HepG2 (cell line): ENCODE measurements at regions not wholly inside any gene's neighbourhood (a gene's known extent, or its start where the extent isn't known, plus 50 kb on each side); places are given as distances from the start of the nearest gene placed in this dataset.

ENCODE experiments used
- ATAC-seq: fragments of 200-7000 bp; cut with Tn5 transposase; 3 replicates; pipeline ENCODE4 v1.9.1; 2020; ENCODE audit warnings: mild to moderate bottlenecking, moderate library complexity
- BruUV-seq: library from RNA; stranded (reverse); fragments of 400-500 nt; replicated peaks from 2 replicates; lab custom pipeline; 2021; lab: Mats Ljungman, UMichigan
- CTCF ChIA-PET: fragments of 300-600 bp; formaldehyde crosslinking; extraction: SDS; loops from one replicate; lab custom pipeline; 2021; ENCODE audit warnings: low total read pairs, inconsistent platforms, low intra/inter-chr PET ratio; lab: Yijun Ruan, JAX
- POLR2A ChIA-PET: fragments of 350-600 bp; sonication (Branson Sonifier 250); formaldehyde crosslinking; loops from one replicate; lab custom pipeline; 2020; ENCODE audit warnings: antibody characterized with exemption, inconsistent platforms; lab: Yijun Ruan, JAX
- DNase-seq: peaks from one replicate; pipeline ENCODE4 v3.0.0-alpha.2; 2015; ENCODE audit warnings: low spot score
- FAIRE-seq: peaks from 3 replicates; lab custom pipeline; 2011; peaks lifted over from hg19 to GRCh38; lab: Jason Lieb, UNC
- H2AFZ ChIP-seq: one replicate; pipeline ENCODE4 v1.6.1; 2011; ENCODE audit warnings: low read length, inconsistent platforms
- H3K27ac ChIP-seq: fragments of 300-600 bp; 3 replicates; pipeline ENCODE4 v1.8.0; 2011; ENCODE audit warnings: mixed run types, mild to moderate bottlenecking, mixed read lengths, low read length, inconsistent platforms; ENCODE audit not compliant: insufficient read depth; ENCODE audit errors: extremely low read length
- H3K27me3 ChIP-seq, 2 experiments: fragments of 200-600 bp in 1 of 2; 2 replicates in 1 of 2; 3 replicates in 1 of 2; pipeline versions ENCODE4 v1.6.0 to v1.8.0; 2011; ENCODE audit warnings: low read length in 2 of 2, mild to moderate bottlenecking in 2 of 2, moderate library complexity in 2 of 2, inconsistent platforms in 1 of 2; ENCODE audit not compliant: insufficient read depth in 2 of 2, control insufficient read depth in 1 of 2
- H3K36me3 ChIP-seq, 2 experiments: fragments of 200-600 bp in 1 of 2; replicated peaks in 1 of 2; 2 replicates in 1 of 2; 3 replicates in 1 of 2; pipeline versions ENCODE4 v1.5.1 to v1.8.0; 2011; ENCODE audit warnings: low read length in 2 of 2, inconsistent platforms in 1 of 2; ENCODE audit not compliant: insufficient read depth in 2 of 2, control insufficient read depth in 1 of 2
- H3K4me1 ChIP-seq: 2 replicates; pipeline ENCODE4 v1.5.1; 2012; ENCODE audit warnings: low read length, inconsistent platforms; ENCODE audit not compliant: insufficient read depth
- H3K4me2 ChIP-seq: 2 replicates; pipeline ENCODE4 v1.6.0; 2011; ENCODE audit warnings: low read depth, low read length, inconsistent platforms
- H3K4me3 ChIP-seq, 3 experiments: fragments of 200-600 bp in 1 of 3; sonication (generic), shearing (Covaris generic) in 1 of 3; replicated peaks in 1 of 3; 2 replicates each; pipeline ENCODE4 v1.5.1; 2011 to 2016; ENCODE audit warnings: low read length in 3 of 3, inconsistent platforms in 2 of 3, low read depth in 2 of 3, mild to moderate bottlenecking in 2 of 3, control low read depth in 1 of 3, mixed read lengths in 1 of 3; ENCODE audit not compliant: insufficient read depth in 1 of 3
- H3K79me2 ChIP-seq: one replicate; pipeline ENCODE4 v1.6.1; 2011; ENCODE audit warnings: low read length, inconsistent platforms; ENCODE audit not compliant: insufficient read depth
- H3K9ac ChIP-seq: 2 replicates; pipeline ENCODE4 v1.6.0; 2011; ENCODE audit warnings: mild to moderate bottlenecking, low read depth, low read length, inconsistent platforms; ENCODE audit not compliant: insufficient read depth
- H3K9me3 ChIP-seq: 2 replicates; pipeline ENCODE4 v1.5.1; 2012; ENCODE audit warnings: mild to moderate bottlenecking, low read length
- H4K20me1 ChIP-seq: 2 replicates; pipeline ENCODE4 v1.6.0; 2011; ENCODE audit warnings: inconsistent platforms, mild to moderate bottlenecking, low read length, moderate library complexity; ENCODE audit not compliant: insufficient read depth
- CERS6 ChIP-seq: sonication (generic); formaldehyde crosslinking; IDR thresholded peaks from 2 replicates; pipeline ENCODE4 v1.5.0; 2020; ENCODE audit warnings: missing genetic modification reagents
- ETS1 ChIP-seq: sonication (generic); formaldehyde crosslinking; IDR thresholded peaks from 2 replicates; pipeline ENCODE4 v1.4.0; 2020; ENCODE audit warnings: missing genetic modification reagents
- FOXJ3 ChIP-seq: sonication (generic); formaldehyde crosslinking; IDR thresholded peaks from 2 replicates; pipeline ENCODE4 v1.4.0; 2020; ENCODE audit warnings: missing genetic modification reagents, mild to moderate bottlenecking, borderline replicate concordance
- PAX8 ChIP-seq: sonication (generic); formaldehyde crosslinking; IDR thresholded peaks from 2 replicates; pipeline ENCODE4 v1.8.0; 2022; ENCODE audit warnings: mild to moderate bottlenecking, missing genetic modification reagents, borderline replicate concordance
- TBL1XR1 ChIP-seq: fragments of 150-350 bp; IDR thresholded peaks from 2 replicates; pipeline ENCODE4 v1.6.1; 2014; ENCODE audit warnings: borderline replicate concordance, low read length; ENCODE audit not compliant: partially characterized antibody
- TRIM22 ChIP-seq: fragments of 450-650 bp; IDR thresholded peaks from 2 replicates; pipeline ENCODE4 v1.6.1; 2017
- ZNF335 ChIP-seq: sonication (generic); formaldehyde crosslinking; IDR thresholded peaks from 2 replicates; pipeline ENCODE4 v1.4.0; 2020; ENCODE audit warnings: missing genetic modification reagents
- ZNF33B ChIP-seq: sonication (generic); formaldehyde crosslinking; IDR thresholded peaks from 2 replicates; pipeline ENCODE4 v1.5.1; 2020; ENCODE audit warnings: mild to moderate bottlenecking, missing genetic modification reagents
- ZNF577 ChIP-seq: sonication (generic); formaldehyde crosslinking; IDR thresholded peaks from 2 replicates; pipeline ENCODE4 v1.4.0; 2020; ENCODE audit warnings: mild to moderate bottlenecking, low read depth, missing genetic modification reagents, borderline replicate concordance
- ZNF879 ChIP-seq: sonication (generic); formaldehyde crosslinking; IDR thresholded peaks from 2 replicates; pipeline ENCODE4 v1.8.1; 2023; ENCODE audit warnings: missing genetic modification reagents
- WGBS: methylation state at CpG from one replicate; pipeline ENCODE4 v1.1.6; 2017; ENCODE audit warnings: low lambda C conversion rate; 5-methylcytosine and 5-hydroxymethylcytosine counted together
- in situ Hi-C: cut with HindIII; loops from 2 replicates; pipeline ENCODE4 v1.10.0; 2017; ENCODE audit warnings: low pct_unique_long_range_greater_than_20kb; ENCODE audit not compliant: extremely low pct_ligation_motif_present
- intact Hi-C: fragments of 100-400 bp; cut with micrococcal nuclease; formaldehyde crosslinking; loops from one replicate; pipeline ENCODE4 v1.10.0; 2022; ENCODE audit not compliant: unreplicated experiment

GRCh38 chr2:185185044-185185443 lies 553.6 kb upstream of the FSIP2 start (continued):
- TF ChIP-seq ZNF33B (no peak), PAX8 (CRISPR knock-in tag) (no peak), ZNF879 (CRISPR knock-in tag) (no peak)
- TF ChIP-seq, all 625 proteins: peak for 0

GRCh38 chr2:185187421-185187820 lies 551.2 kb upstream of the FSIP2 start:
- TF ChIP-seq TBL1XR1 (no peak), CERS6 (CRISPR knock-in tag) (no peak)
- TF ChIP-seq, all 625 proteins: peak for 0
- Histone ChIP-seq H4K20me1 (no peaks in the 10 kb centered on the region), H3K4me3 (no peak overlapping the region), H2AFZ (no peak overlapping the region), H3K4me2 (no peak overlapping the region), H3K4me1 (no peaks in the 10 kb centered on the region), H3K9me3 (no peaks in the 10 kb centered on the region), H3K9ac (no peak overlapping the region), H3K27ac (no peak overlapping the region), H3K36me3 (no peaks in the 10 kb centered on the region), H3K27me3 (no peaks in the 10 kb centered on the region), H3K79me2 (no peaks in the 10 kb centered on the region)
- FAIRE-seq = no peak
- DNase-seq = no peak
- ATAC-seq = no peak; the same call in 2 of the 3 replicates
- POLR2A ChIA-PET = no interaction called here
- intact Hi-C loops = no loop called here
- no TSS peak for BruUV-seq
- WGBS = 0% methylated on average over 3 of the region's 3 CpGs
- in situ Hi-C loops = no loop called here
- CTCF ChIA-PET = no interaction called here

- H2AFZ ChIP-seq = no peak overlapping the region
- ATAC-seq (no peak), FAIRE-seq (no peak), DNase-seq (no peak)
- H3K79me2 ChIP-seq = no peaks in the 10 kb centered on the region
- no peaks in the 10 kb centered on the region for H3K4me1 ChIP-seq
- no peak overlapping the region for H3K4me2 ChIP-seq
- no peak overlapping the region for H3K4me3 ChIP-seq
- POLR2A ChIA-PET = no interaction called here
- CTCF ChIA-PET = no interaction called here
- no TSS peak for BruUV-seq
- H3K36me3 ChIP-seq = no peaks in the 10 kb centered on the region
- H3K27me3 ChIP-seq = no peaks in the 10 kb centered on the region
- intact Hi-C loops (no loop called here), in situ Hi-C loops (no loop called here)
- no peak overlapping the region for H3K27ac ChIP-seq
- H3K9ac ChIP-seq = no peak overlapping the region
- H3K9me3 ChIP-seq = no peaks in the 10 kb centered on the region
- H4K20me1 ChIP-seq = no peaks in the 10 kb centered on the region
- TF ChIP-seq ZNF335 (CRISPR knock-in tag) (no peak), TRIM22 (no peak), FOXJ3 (CRISPR knock-in tag) (no peak), ETS1 (CRISPR knock-in tag) (no peak), ZNF577 (no peak)
These were observed 549.9 kb upstream of the FSIP2 start for GRCh38 chr2:185188656-185189055.
